Suprapubic skin (tissue), 3 donors: ENCODE measurements at regions not wholly inside any gene's neighbourhood (a gene's known extent, or its start where the extent isn't known, plus 50 kb on each side); places are given as distances from the start of the nearest gene placed in this dataset.

Experiments used
- CTCF ChIP-seq, 2 donors: fragments of 200-600 bp in 1 of 2; fragments of 450-650 bp in 1 of 2; sonication (generic) in 1 of 2; IDR thresholded peaks; one replicate each; pipeline ENCODE4 v1.5.1; 2016 to 2019; ENCODE audit warnings: antibody characterized with exemption in 2 of 2, mild to moderate bottlenecking in 1 of 2, moderate library complexity in 1 of 2
- EP300 ChIP-seq: sonication (generic); formaldehyde crosslinking; IDR thresholded peaks from one replicate; pipeline ENCODE4 v1.6.1; 2017; ENCODE audit warnings: antibody characterized with exemption

DNA sequence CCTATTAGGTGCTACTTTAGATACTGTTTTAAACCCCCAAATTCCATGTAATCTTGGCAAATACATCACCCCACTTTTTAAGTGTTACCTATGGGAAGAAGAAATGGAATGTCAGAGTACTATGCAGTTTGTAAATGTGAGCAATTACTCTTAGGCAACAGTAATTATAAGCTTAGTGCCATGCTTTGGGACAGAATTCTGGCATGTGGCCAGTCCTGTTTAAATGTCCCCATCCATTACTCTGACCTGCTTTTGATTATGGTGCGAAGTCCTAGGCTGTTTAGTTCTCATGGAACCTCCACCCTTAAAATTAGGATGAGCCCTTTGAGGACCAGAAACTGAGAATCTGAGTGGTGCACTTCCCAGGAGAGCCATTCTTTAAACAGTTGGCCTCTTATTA, 321.4 kb upstream of the RGS6 start:
- TF ChIP-seq EP300: no peak
- TF ChIP-seq CTCF (IDR thresholded peaks at IDR 0.05): no peak
